Neutrophil (primary cell): ENCODE measurements at regions not wholly inside any gene's neighbourhood (a gene's known extent, or its start where the extent isn't known, plus 50 kb on each side); places are given as distances from the start of the nearest gene placed in this dataset.

ENCODE experiments used
- H3K27ac ChIP-seq: fragments of 200-600 bp; sonication (generic); 2 replicates; pipeline ENCODE4 v1.5.1; 2016; ENCODE audit warnings: mild to moderate bottlenecking, moderate library complexity
- H3K27me3 ChIP-seq: fragments of 200-600 bp; sonication (generic); 2 replicates; pipeline ENCODE4 v1.6.0; 2016; ENCODE audit warnings: mild to moderate bottlenecking
- H3K36me3 ChIP-seq: fragments of 200-600 bp; sonication (generic); 2 replicates; pipeline ENCODE4 v1.5.1; 2017
- H3K4me1 ChIP-seq, 2 experiments: fragments of 200-600 bp in 1 of 2; sonication (generic) in 1 of 2; 1 replicate in 1 of 2; 2 replicates in 1 of 2; pipeline versions ENCODE4 v1.5.1 to v1.6.1; 2013 to 2016; ENCODE audit warnings: low read depth in 1 of 2, low read length in 1 of 2, mild to moderate bottlenecking in 1 of 2, moderate library complexity in 1 of 2; ENCODE audit not compliant: control insufficient read depth in 1 of 2, insufficient read depth in 1 of 2
- H3K4me3 ChIP-seq, 2 experiments: fragments of 200-600 bp in 1 of 2; sonication (generic) in 1 of 2; 1 replicate in 1 of 2; 2 replicates in 1 of 2; pipeline ENCODE4 v1.5.1; 2013 to 2016; ENCODE audit warnings: low read depth in 1 of 2, low read length in 1 of 2, mild to moderate bottlenecking in 1 of 2, moderate library complexity in 1 of 2
- H3K9me3 ChIP-seq: fragments of 200-600 bp; sonication (generic); 2 replicates; pipeline ENCODE4 v1.5.1; 2016
- TF ChIP-seq, protein P1 (sequence below): fragments of 200-600 bp; sonication (generic); IDR thresholded peaks from 2 replicates; pipeline ENCODE4 v1.5.1; 2016; ENCODE audit warnings: antibody characterized with exemption

DNA sequence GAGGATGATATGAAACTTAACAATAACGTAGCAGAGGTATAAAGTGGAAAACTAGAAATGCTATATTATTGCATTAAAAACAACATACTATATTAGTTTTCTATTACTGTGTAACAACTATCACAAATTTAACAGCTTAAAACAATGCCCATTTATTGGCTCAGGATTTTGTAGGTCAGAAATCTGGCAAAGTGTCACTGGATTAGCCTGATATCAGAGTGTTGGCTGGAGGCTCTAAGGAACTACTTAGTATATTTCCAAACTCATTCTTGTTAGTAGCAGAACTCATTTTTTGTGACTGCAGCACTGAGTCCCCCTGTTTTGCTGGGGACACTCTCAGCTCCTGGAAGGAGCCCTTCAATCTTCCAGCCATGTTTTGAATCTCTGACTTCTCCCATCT is 306.8 kb downstream of the ETV1 start:
- no peaks in the 10 kb centered on the region for H3K36me3 ChIP-seq
- no peak overlapping the region for H3K27ac ChIP-seq
- no peaks in the 10 kb centered on the region for H3K27me3 ChIP-seq
- H3K9me3 ChIP-seq: no peaks in the 10 kb centered on the region
- no peak overlapping the region for H3K4me3 ChIP-seq
- TF ChIP-seq, protein P1, sequence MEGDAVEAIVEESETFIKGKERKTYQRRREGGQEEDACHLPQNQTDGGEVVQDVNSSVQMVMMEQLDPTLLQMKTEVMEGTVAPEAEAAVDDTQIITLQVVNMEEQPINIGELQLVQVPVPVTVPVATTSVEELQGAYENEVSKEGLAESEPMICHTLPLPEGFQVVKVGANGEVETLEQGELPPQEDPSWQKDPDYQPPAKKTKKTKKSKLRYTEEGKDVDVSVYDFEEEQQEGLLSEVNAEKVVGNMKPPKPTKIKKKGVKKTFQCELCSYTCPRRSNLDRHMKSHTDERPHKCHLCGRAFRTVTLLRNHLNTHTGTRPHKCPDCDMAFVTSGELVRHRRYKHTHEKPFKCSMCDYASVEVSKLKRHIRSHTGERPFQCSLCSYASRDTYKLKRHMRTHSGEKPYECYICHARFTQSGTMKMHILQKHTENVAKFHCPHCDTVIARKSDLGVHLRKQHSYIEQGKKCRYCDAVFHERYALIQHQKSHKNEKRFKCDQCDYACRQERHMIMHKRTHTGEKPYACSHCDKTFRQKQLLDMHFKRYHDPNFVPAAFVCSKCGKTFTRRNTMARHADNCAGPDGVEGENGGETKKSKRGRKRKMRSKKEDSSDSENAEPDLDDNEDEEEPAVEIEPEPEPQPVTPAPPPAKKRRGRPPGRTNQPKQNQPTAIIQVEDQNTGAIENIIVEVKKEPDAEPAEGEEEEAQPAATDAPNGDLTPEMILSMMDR: no peak
- H3K4me1 ChIP-seq: no peaks in the 10 kb centered on the region

DNA sequence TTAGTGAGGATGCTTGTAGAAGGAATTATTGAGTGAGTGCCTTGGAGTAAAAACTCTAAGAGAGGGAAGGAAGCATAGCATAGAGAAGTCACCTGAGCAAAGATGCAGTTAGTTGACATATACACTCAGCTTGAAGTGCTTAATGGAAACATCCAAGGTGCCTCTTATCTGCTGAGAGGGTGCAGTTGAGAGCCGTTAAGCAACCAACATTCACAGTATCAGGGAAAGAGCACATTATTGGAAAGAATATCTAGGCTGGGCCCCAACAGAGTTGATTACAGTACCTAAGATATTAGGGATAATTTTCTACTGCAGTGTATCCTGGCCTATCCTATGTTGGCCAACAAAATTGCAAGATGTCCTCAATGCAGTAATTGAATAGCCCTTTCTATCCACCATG is 302.0 kb downstream of the ETV1 start:
- H3K9me3 ChIP-seq: no peaks in the 10 kb centered on the region
- TF ChIP-seq, protein P1: no peak
- H3K4me3 ChIP-seq: no peak overlapping the region
- no peak overlapping the region for H3K27ac ChIP-seq
- H3K27me3 ChIP-seq: no peaks in the 10 kb centered on the region
- no peaks in the 10 kb centered on the region for H3K36me3 ChIP-seq
- H3K4me1 ChIP-seq: no peaks in the 10 kb centered on the region

DNA sequence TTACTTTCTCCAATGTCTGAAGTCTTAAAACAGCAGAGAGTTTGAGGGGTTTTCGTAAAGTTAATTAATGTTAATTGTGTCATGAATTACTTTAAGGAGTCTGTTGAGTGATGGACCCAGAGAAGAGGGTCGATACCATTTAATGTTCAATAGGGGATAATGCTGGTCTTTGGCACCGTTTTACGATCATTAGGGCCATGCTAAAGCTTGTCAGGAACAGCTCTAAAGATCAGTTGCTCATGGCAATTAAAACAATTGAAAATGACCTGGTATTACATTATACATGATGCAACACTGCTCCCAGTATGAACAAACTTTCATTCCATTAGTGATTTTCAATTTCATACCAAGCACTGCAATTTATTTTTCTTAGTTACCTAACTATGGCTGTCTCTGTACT is 296.9 kb downstream of the ETV1 start:
- H3K27me3 ChIP-seq: no peaks in the 10 kb centered on the region
- H3K4me3 ChIP-seq: no peak overlapping the region
- no peaks in the 10 kb centered on the region for H3K9me3 ChIP-seq
- H3K27ac ChIP-seq: no peak overlapping the region
- no peaks in the 10 kb centered on the region for H3K4me1 ChIP-seq
- TF ChIP-seq, protein P1: no peak
- H3K36me3 ChIP-seq: no peaks in the 10 kb centered on the region

DNA sequence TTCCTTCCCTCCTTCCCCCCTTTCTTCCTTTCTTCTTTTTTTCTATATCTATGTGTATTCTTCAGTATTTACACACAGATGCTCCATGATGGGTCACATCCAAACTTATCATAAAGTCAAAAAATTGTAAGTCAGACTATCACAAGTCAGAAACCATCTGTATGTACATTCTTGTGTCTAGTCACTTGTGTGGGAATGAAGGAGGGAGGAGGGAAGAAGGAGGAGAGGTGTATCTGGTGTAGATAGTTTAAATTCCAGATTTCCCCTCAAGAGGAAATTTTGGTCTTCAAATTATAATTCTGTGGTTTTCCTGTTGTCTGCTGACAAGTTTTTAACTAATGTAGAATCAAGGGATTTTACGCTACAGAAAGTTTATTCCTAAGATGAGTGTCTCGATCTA is 287.2 kb downstream of the ETV1 start:
- TF ChIP-seq, protein P1: no peak
- no peaks in the 10 kb centered on the region for H3K4me1 ChIP-seq

DNA sequence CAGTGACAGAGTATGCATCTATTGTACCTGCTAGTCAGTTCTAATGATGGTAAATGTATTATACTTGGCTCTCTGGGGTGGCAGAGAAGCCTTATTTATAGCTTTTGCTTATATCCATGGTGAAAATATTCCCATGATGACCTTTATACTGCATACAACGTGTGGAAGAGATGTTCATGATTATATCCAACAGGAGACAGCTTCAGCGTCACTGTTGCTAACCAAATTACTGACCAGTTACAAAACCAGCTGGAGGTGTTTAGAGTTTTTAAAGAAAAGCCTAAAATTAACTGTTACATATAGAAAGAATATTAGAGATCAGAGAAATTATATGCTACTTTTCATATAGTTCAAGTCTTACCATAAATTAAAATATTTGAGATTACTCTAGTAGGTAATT is 280.8 kb downstream of the ETV1 start:
- Histone ChIP-seq H3K4me3 (no peak overlapping the region), H3K4me1 (no peaks in the 10 kb centered on the region), H3K27ac (no peak overlapping the region), H3K9me3 (no peaks in the 10 kb centered on the region), H3K27me3 (no peaks in the 10 kb centered on the region), H3K36me3 (no peaks in the 10 kb centered on the region)
- TF ChIP-seq, protein P1: no peak

More for the DNA sequence above, 287.2 kb downstream of the ETV1 start:
- Histone ChIP-seq H3K4me3 (no peak overlapping the region), H3K9me3 (no peaks in the 10 kb centered on the region), H3K36me3 (no peaks in the 10 kb centered on the region), H3K27ac (no peak overlapping the region), H3K27me3 (no peaks in the 10 kb centered on the region)

DNA sequence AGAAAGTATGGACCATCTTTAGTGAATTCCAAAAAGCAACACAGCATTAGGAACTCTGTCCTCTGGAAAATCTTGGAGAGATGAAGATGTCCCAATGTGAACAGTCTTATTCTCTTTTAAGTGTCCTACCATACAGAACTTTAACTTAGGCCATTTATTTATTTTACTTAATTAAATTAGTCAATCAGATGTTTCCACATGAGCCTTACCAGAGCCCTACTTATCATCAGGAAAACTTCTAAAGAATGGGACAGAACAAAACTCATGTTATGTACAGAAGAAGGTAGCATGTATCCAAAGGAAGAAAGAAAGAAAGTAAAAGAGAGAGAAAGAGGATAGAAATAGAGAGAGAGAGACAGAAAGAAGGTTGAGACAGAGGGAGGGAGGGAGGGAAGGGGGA is 276.4 kb downstream of the ETV1 start:
- H3K4me1 ChIP-seq: no peaks in the 10 kb centered on the region
- H3K27ac ChIP-seq: no peak overlapping the region
- no peaks in the 10 kb centered on the region for H3K9me3 ChIP-seq
- H3K27me3 ChIP-seq: no peaks in the 10 kb centered on the region
- TF ChIP-seq, protein P1: no peak
- no peaks in the 10 kb centered on the region for H3K36me3 ChIP-seq
- H3K4me3 ChIP-seq: no peak overlapping the region
